HG02759 (cell line): ENCODE measurements at regions not wholly inside any gene's neighbourhood (a gene's known extent, or its start where the extent isn't known, plus 50 kb on each side); places are given as distances from the start of the nearest gene placed in this dataset.
"Not testable (repeated sequence)": the region's sequence is repeated elsewhere in the genome, so short reads cannot be mapped to it uniquely, and the experiment has no call there.

Experiments
- ATAC-seq: cut with Tn5 transposase; IDR thresholded peaks from one replicate; pipeline ENCODE4 v1.9.1; 2021; ENCODE audit warnings: mild to moderate bottlenecking, moderate library complexity; ENCODE audit not compliant: unreplicated experiment

GRCh38 chr17:53635444-53635843 lies 187.3 kb upstream of the KIF2B start:
- no peak for ATAC-seq

- ATAC-seq: no peak
These were observed 188.9 kb upstream of the KIF2B start for GRCh38 chr17:53633856-53634255.

- ATAC-seq: no peak
These were observed 191.2 kb upstream of the KIF2B start for GRCh38 chr17:53631486-53631885.

GRCh38 chr17:53630638-53631037 lies 192.1 kb upstream of the KIF2B start:
- ATAC-seq: no peak

GRCh38 chr17:53630115-53630514 lies 192.6 kb upstream of the KIF2B start:
- no peak for ATAC-seq

GRCh38 chr17:53629188-53629587 lies 193.5 kb upstream of the KIF2B start:
- no peak for ATAC-seq

GRCh38 chr17:53628011-53628410 lies 194.7 kb upstream of the KIF2B start:
- no peak for ATAC-seq

GRCh38 chr17:53627511-53627910 lies 195.2 kb upstream of the KIF2B start:
- ATAC-seq: no peak

GRCh38 chr17:53626286-53626685 lies 196.4 kb upstream of the KIF2B start:
- ATAC-seq: no peak

GRCh38 chr17:53619025-53619424 lies 203.7 kb upstream of the KIF2B start:
- ATAC-seq: no peak

GRCh38 chr17:53608208-53608607 lies 214.5 kb upstream of the KIF2B start:
- not testable (repeated sequence) for ATAC-seq

- no peak for ATAC-seq
These were observed 215.3 kb upstream of the KIF2B start for GRCh38 chr17:53607475-53607874.

GRCh38 chr17:53588317-53588716 lies 234.4 kb upstream of the KIF2B start:
- no peak for ATAC-seq

- no peak for ATAC-seq
These were observed 248.7 kb upstream of the KIF2B start for GRCh38 chr17:53574038-53574437.

GRCh38 chr17:53571342-53571741 lies 251.4 kb upstream of the KIF2B start:
- no peak for ATAC-seq

GRCh38 chr17:53570731-53571130 lies 252.0 kb upstream of the KIF2B start:
- no peak for ATAC-seq

- no peak for ATAC-seq
These were observed 261.8 kb upstream of the KIF2B start for GRCh38 chr17:53560953-53561352.

GRCh38 chr17:53548252-53548651 lies 274.5 kb upstream of the KIF2B start:
- no peak for ATAC-seq

GRCh38 chr17:53543472-53543871 lies 279.3 kb upstream of the KIF2B start:
- ATAC-seq: no peak

- ATAC-seq: no peak
These were observed 284.6 kb upstream of the KIF2B start for GRCh38 chr17:53538129-53538617.

- no peak for ATAC-seq
These were observed 295.3 kb upstream of the KIF2B start for GRCh38 chr17:53527473-53527872.

GRCh38 chr17:53525590-53525989 lies 297.1 kb upstream of the KIF2B start:
- no peak for ATAC-seq

- ATAC-seq: no peak
These were observed 306.1 kb upstream of the KIF2B start for GRCh38 chr17:53516636-53517035.

GRCh38 chr17:53499277-53499676 lies 323.4 kb upstream of the KIF2B start:
- no peak for ATAC-seq
